SJSA1 (cell line): ENCODE measurements at regions not wholly inside any gene's neighbourhood (a gene's known extent, or its start where the extent isn't known, plus 50 kb on each side); places are given as distances from the start of the nearest gene placed in this dataset.
"Not testable (repeated sequence)": the region's sequence is repeated elsewhere in the genome, so short reads cannot be mapped to it uniquely, and the experiment has no call there.

Experiments
- DNase-seq, 2 experiments: peaks; one replicate each; pipeline ENCODE4 v3.0.0-alpha.2; 2015 to 2020; ENCODE audit warnings: low spot score in 2 of 2, low read depth in 1 of 2
- H3K27ac ChIP-seq: fragments of 250-450 bp; sonication (Bioruptor Pico); 2 replicates; pipeline ENCODE4 v1.5.1; 2020; ENCODE audit warnings: mild to moderate bottlenecking, moderate library complexity
- H3K27me3 ChIP-seq: fragments of 250-450 bp; sonication (Bioruptor Pico); replicated peaks from 2 replicates; pipeline ENCODE4 v1.5.1; 2020; ENCODE audit warnings: mild to moderate bottlenecking, moderate library complexity
- H3K36me3 ChIP-seq: fragments of 250-450 bp; sonication (Bioruptor Pico); 2 replicates; pipeline ENCODE4 v1.5.1; 2020; ENCODE audit warnings: mild to moderate bottlenecking
- H3K4me1 ChIP-seq: fragments of 250-450 bp; sonication (Bioruptor Pico); replicated peaks from 2 replicates; pipeline ENCODE4 v1.6.1; 2021; ENCODE audit warnings: mild to moderate bottlenecking
- H3K4me3 ChIP-seq: fragments of 250-450 bp; sonication (Bioruptor Pico); 2 replicates; pipeline ENCODE4 v1.5.1; 2020; ENCODE audit warnings: mild to moderate bottlenecking
- H3K9me3 ChIP-seq: fragments of 250-450 bp; sonication (Bioruptor Pico); replicated peaks from 2 replicates; pipeline ENCODE4 v1.5.1; 2020; ENCODE audit warnings: mild to moderate bottlenecking

GRCh38 chrY:19573646-19574045, 170.9 kb downstream of the KDM5D start:
- Histone ChIP-seq H3K4me3 (no peak overlapping the region), H3K27me3 (no peaks in the 10 kb centered on the region), H3K27ac (no peak overlapping the region), H3K4me1 (no peaks in the 10 kb centered on the region), H3K36me3 (no peaks in the 10 kb centered on the region), H3K9me3 (no peaks in the 10 kb centered on the region)
- DNase-seq, result no peak

- Histone ChIP-seq H3K4me1 (0 out of 2 replicates have a peak, but pooled peaks cover 3% of the 10 kb centered on the region), H3K9me3 (no peaks in the 10 kb centered on the region), H3K27me3 (no peaks in the 10 kb centered on the region), H3K27ac (no peak overlapping the region), H3K36me3 (no peaks in the 10 kb centered on the region), H3K4me3 (no peak overlapping the region)
- DNase-seq, result no peak
Measured at GRCh38 chrY:19570999-19571398, 173.5 kb downstream of the KDM5D start.

GRCh38 chrY:19567943-19568342, 176.6 kb downstream of the KDM5D start:
- Histone ChIP-seq H3K9me3 (no peaks in the 10 kb centered on the region), H3K36me3 (no peaks in the 10 kb centered on the region), H3K27ac (no peak overlapping the region), H3K4me3 (peak overlapping the region; percentile 54), H3K27me3 (no peaks in the 10 kb centered on the region), H3K4me1 (0 out of 2 replicates have a peak, but pooled peaks cover 3% of the 10 kb centered on the region)
- peak in 1 of 2 experiments; percentile 2 for DNase-seq

GRCh38 chrY:19567051-19567921, 177.2 kb downstream of the KDM5D start:
- no peaks in the 10 kb centered on the region for H3K36me3 ChIP-seq
- H3K4me1 ChIP-seq, result 0 out of 2 replicates have a peak, but pooled peaks cover 3% of the 10 kb centered on the region
- DNase-seq, result peak; percentile 82 to 87
- H3K27ac ChIP-seq, result 0 out of 2 replicates have a peak overlapping the region, but pooled peaks have one; percentile 32
- H3K27me3 ChIP-seq, result no peaks in the 10 kb centered on the region
- H3K4me3 ChIP-seq, result peak overlapping the region; percentile 54
- no peaks in the 10 kb centered on the region for H3K9me3 ChIP-seq

- Histone ChIP-seq H3K9me3 (no peaks in the 10 kb centered on the region), H3K4me3 (no peak overlapping the region), H3K4me1 (no peaks in the 10 kb centered on the region), H3K36me3 (no peaks in the 10 kb centered on the region), H3K27me3 (no peaks in the 10 kb centered on the region), H3K27ac (no peak overlapping the region)
- DNase-seq, result no peak
Measured at GRCh38 chrY:19559161-19559560, 185.4 kb downstream of the KDM5D start.

GRCh38 chrY:19549671-19550466, 194.7 kb downstream of the KDM5D start:
- Histone ChIP-seq H3K9me3 (no peaks in the 10 kb centered on the region), H3K4me3 (no peak overlapping the region), H3K27me3 (no peaks in the 10 kb centered on the region), H3K36me3 (no peaks in the 10 kb centered on the region), H3K4me1 (no peaks in the 10 kb centered on the region), H3K27ac (no peak overlapping the region)
- no peak for DNase-seq

GRCh38 chrY:19541475-19542306, 202.8 kb downstream of the KDM5D start:
- Histone ChIP-seq H3K4me1 (no peaks in the 10 kb centered on the region), H3K4me3 (no peak overlapping the region), H3K27me3 (no peaks in the 10 kb centered on the region), H3K36me3 (no peaks in the 10 kb centered on the region), H3K27ac (no peak overlapping the region), H3K9me3 (no peaks in the 10 kb centered on the region)
- DNase-seq, result no peak

GRCh38 chrY:19535697-19536096, 208.8 kb downstream of the KDM5D start:
- H3K4me3 ChIP-seq, H3K36me3 ChIP-seq, H3K4me1 ChIP-seq, H3K27me3 ChIP-seq, H3K27ac ChIP-seq, H3K9me3 ChIP-seq, DNase-seq: not testable (repeated sequence)

- Histone ChIP-seq H3K9me3 (no peaks in the 10 kb centered on the region), H3K4me3 (no peak overlapping the region), H3K27me3 (no peaks in the 10 kb centered on the region), H3K27ac (no peak overlapping the region), H3K4me1 (no peaks in the 10 kb centered on the region), H3K36me3 (no peaks in the 10 kb centered on the region)
- DNase-seq, result no peak
Measured at GRCh38 chrY:19521976-19522375, 222.6 kb downstream of the KDM5D start.

GRCh38 chrY:19503092-19503449, 241.5 kb downstream of the KDM5D start:
- H3K27me3 ChIP-seq, result no peaks in the 10 kb centered on the region
- H3K27ac ChIP-seq, result no peak overlapping the region
- no peaks in the 10 kb centered on the region for H3K36me3 ChIP-seq
- H3K9me3 ChIP-seq, result no peaks in the 10 kb centered on the region
- H3K4me1 ChIP-seq, result no peaks in the 10 kb centered on the region
- no peak overlapping the region for H3K4me3 ChIP-seq
- no peak for DNase-seq

GRCh38 chrY:19502169-19503091, 242.1 kb downstream of the KDM5D start:
- Histone ChIP-seq H3K27ac (no peak overlapping the region), H3K9me3 (no peaks in the 10 kb centered on the region), H3K36me3 (no peaks in the 10 kb centered on the region), H3K4me3 (no peak overlapping the region), H3K27me3 (no peaks in the 10 kb centered on the region), H3K4me1 (no peaks in the 10 kb centered on the region)
- no peak for DNase-seq

GRCh38 chrY:19498556-19498955, 246.0 kb downstream of the KDM5D start:
- no peak overlapping the region for H3K4me3 ChIP-seq
- DNase-seq, result no peak
- H3K9me3 ChIP-seq, result no peaks in the 10 kb centered on the region
- H3K4me1 ChIP-seq, result no peaks in the 10 kb centered on the region
- H3K36me3 ChIP-seq, result no peaks in the 10 kb centered on the region
- no peak overlapping the region for H3K27ac ChIP-seq
- no peaks in the 10 kb centered on the region for H3K27me3 ChIP-seq

- H3K4me3 ChIP-seq, result no peak overlapping the region
- H3K27ac ChIP-seq, result no peak overlapping the region
- DNase-seq, result no peak
- H3K4me1 ChIP-seq, result no peaks in the 10 kb centered on the region
- no peaks in the 10 kb centered on the region for H3K36me3 ChIP-seq
- H3K27me3 ChIP-seq, result no peaks in the 10 kb centered on the region
- H3K9me3 ChIP-seq, result no peaks in the 10 kb centered on the region
Measured at GRCh38 chrY:19487494-19487893, 257.0 kb downstream of the KDM5D start.
